T-helper 17 cell (primary cell): ENCODE measurements at regions not wholly inside any gene's neighbourhood (a gene's known extent, or its start where the extent isn't known, plus 50 kb on each side); places are given as distances from the start of the nearest gene placed in this dataset.

Experiments used
- ATAC-seq: fragments of 150-1000 bp; cut with Tn5 transposase; 2 replicates; pipeline ENCODE4 v1.10.0; 2021; ENCODE audit warnings: mild to moderate bottlenecking, moderate library complexity
- DNase-seq, 3 donors: peaks; one replicate each; pipeline versions ENCODE4 v3.0.0 to v3.0.0-alpha.2; 2020 to 2021
- H3K9me3 ChIP-seq: one replicate; pipeline ENCODE4 v1.7.0; 2013; ENCODE audit warnings: low read length, mild to moderate bottlenecking; ENCODE audit not compliant: control insufficient read depth, poor library complexity, severe bottlenecking
- H3K27ac Mint-ChIP-seq: one replicate; pipeline ENCODE4 v1.8.0; 2022; ENCODE audit warnings: mild to moderate bottlenecking, moderate library complexity, mixed read lengths
- H3K27me3 Mint-ChIP-seq: one replicate; pipeline ENCODE4 v1.8.0; 2022; ENCODE audit warnings: mixed read lengths
- H3K36me3 Mint-ChIP-seq: one replicate; pipeline ENCODE4 v1.8.0; 2022; ENCODE audit warnings: low read depth, mixed read lengths
- H3K4me1 Mint-ChIP-seq: one replicate; pipeline ENCODE4 v1.8.0; 2022; ENCODE audit warnings: mild to moderate bottlenecking, mixed read lengths
- H3K4me3 Mint-ChIP-seq: one replicate; pipeline ENCODE4 v1.8.0; 2022; ENCODE audit warnings: mild to moderate bottlenecking, moderate library complexity, mixed read lengths

DNA sequence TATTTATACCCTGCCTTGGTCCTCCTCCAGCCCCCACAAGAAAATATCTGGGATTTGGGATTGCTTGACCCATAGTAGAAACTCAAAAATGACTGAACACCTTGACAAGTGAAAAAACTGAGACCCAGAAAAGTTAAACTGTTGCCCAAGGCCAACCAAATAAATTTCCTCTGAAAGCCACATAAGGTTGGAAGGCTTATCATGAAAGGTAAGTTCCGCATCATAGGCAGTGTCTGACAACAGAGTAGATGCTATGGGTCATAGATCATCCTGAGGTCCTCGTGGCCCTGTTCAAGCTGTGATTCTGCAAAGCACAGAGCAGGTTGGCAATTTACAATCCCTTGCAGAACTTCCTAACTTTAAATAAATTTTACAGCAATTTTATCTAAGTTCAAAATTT lies 140.8 kb upstream of the TSC22D2 start:
- no peaks in the 10 kb centered on the region for H3K9me3 ChIP-seq
- H3K4me3 Mint-ChIP-seq: no peak overlapping the region
- DNase-seq (no peak), ATAC-seq (no peak)
- H3K27ac Mint-ChIP-seq: no peak overlapping the region
- H3K4me1 Mint-ChIP-seq: no peaks in the 10 kb centered on the region
- H3K27me3 Mint-ChIP-seq: peaks cover 30% of the 10 kb centered on the region
- H3K36me3 Mint-ChIP-seq: peaks cover 2% of the 10 kb centered on the region

GRCh38 chr3:150265305-150265704 lies 142.8 kb upstream of the TSC22D2 start:
- no peak overlapping the region for H3K4me3 Mint-ChIP-seq
- no peak for DNase-seq

DNA sequence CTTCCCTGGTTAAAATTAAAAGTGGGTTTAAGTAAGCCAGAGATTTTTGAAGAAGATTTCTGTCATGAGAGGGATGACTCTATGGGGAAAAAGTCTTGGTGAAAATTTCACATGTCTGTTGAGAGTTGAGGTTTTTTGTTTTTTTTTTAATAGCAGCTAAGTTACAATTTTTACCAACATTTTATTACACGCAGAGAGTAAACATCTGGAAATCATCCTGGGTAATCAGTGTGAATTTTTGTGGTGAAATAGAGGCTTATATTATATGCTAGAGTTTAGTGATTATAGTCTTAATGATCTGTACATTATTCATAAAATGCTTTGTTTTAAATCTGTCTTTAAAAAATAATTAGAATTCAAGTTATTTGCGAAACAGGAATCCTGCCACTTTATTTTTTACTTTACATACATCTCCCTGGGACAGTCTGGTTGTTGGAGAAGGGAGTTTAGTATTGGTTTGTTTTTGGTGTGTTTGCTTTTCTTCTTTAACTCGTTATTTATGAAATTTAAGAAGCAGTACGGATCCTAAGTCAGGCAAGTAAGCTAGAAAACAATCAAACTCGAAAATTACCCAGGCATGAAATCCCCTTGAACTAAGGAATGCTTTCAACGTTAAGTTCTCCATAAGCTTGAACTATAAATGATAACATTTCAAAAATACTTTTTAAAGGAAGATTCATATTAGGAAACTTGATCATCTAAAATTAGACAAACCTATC lies 143.4 kb upstream of the TSC22D2 start:
- H3K27me3 Mint-ChIP-seq: peaks cover 22% of the 10 kb centered on the region
- H3K4me1 Mint-ChIP-seq: no peaks in the 10 kb centered on the region
- DNase-seq: no peak
- no peaks in the 10 kb centered on the region for H3K9me3 ChIP-seq
- ATAC-seq: no peak
- H3K27ac Mint-ChIP-seq: no peak overlapping the region
- H3K36me3 Mint-ChIP-seq: peaks cover 2% of the 10 kb centered on the region
- no peak overlapping the region for H3K4me3 Mint-ChIP-seq

More at GRCh38 chr3:150265305-150265704, 142.8 kb upstream of the TSC22D2 start:
- H3K9me3 ChIP-seq: no peaks in the 10 kb centered on the region
- Mint-ChIP-seq H3K27me3 (peaks cover 22% of the 10 kb centered on the region), H3K27ac (no peak overlapping the region), H3K36me3 (peaks cover 2% of the 10 kb centered on the region), H3K4me1 (no peaks in the 10 kb centered on the region)
- no peak for ATAC-seq

DNA sequence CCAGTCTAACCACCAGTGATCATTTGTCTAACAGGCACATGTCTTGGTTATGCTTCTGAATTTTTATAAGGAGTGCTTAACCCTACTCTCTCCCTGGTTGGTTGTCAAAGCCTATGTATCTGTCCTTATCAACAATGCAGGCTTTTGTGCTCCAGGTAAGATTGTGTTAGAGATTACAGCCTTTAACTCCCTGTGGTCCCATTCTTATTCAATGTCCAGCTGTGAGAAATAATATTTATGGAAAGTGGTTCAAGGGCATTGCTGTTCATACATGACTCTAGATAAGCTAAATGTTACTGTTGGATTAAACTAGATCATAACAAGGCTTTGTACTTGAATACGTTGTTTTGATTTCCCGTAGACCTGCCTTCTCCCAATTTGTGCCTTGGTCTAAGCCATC lies 146.1 kb upstream of the TSC22D2 start:
- DNase-seq (no peak), ATAC-seq (no peak)
- H3K4me1 Mint-ChIP-seq: no peaks in the 10 kb centered on the region
- no peak overlapping the region for H3K4me3 Mint-ChIP-seq
- H3K27ac Mint-ChIP-seq: no peak overlapping the region
- peaks cover 2% of the 10 kb centered on the region for H3K36me3 Mint-ChIP-seq
- peaks cover 23% of the 10 kb centered on the region for H3K27me3 Mint-ChIP-seq
- no peaks in the 10 kb centered on the region for H3K9me3 ChIP-seq

GRCh38 chr3:150261418-150261817 lies 146.7 kb upstream of the TSC22D2 start:
- peaks cover 4% of the 10 kb centered on the region for H3K36me3 Mint-ChIP-seq
- no peaks in the 10 kb centered on the region for H3K9me3 ChIP-seq
- H3K27ac Mint-ChIP-seq: no peak overlapping the region
- H3K27me3 Mint-ChIP-seq: peaks cover 17% of the 10 kb centered on the region
- no peaks in the 10 kb centered on the region for H3K4me1 Mint-ChIP-seq
- no peak for ATAC-seq
- DNase-seq: no peak
- no peak overlapping the region for H3K4me3 Mint-ChIP-seq

DNA sequence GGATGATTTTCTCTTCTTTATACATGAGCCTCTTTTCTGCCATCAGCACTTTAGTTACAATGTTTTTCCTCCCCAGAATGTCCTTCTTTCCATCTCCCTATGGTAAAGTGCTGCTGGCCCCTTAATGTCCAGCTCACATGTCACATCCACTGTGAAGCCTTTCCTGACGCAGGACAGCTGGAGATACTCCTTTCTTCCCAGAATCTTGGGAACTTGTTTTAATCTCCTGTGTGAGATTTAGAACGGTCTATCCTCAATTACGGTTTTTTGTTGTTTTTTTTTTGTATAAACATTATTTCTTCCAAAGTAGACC lies 147.7 kb upstream of the TSC22D2 start:
- Mint-ChIP-seq H3K27ac (no peak overlapping the region), H3K27me3 (peaks cover 13% of the 10 kb centered on the region), H3K36me3 (peaks cover 2% of the 10 kb centered on the region), H3K4me3 (no peak overlapping the region), H3K4me1 (no peaks in the 10 kb centered on the region)
- DNase-seq (no peak), ATAC-seq (no peak)
- no peaks in the 10 kb centered on the region for H3K9me3 ChIP-seq

DNA sequence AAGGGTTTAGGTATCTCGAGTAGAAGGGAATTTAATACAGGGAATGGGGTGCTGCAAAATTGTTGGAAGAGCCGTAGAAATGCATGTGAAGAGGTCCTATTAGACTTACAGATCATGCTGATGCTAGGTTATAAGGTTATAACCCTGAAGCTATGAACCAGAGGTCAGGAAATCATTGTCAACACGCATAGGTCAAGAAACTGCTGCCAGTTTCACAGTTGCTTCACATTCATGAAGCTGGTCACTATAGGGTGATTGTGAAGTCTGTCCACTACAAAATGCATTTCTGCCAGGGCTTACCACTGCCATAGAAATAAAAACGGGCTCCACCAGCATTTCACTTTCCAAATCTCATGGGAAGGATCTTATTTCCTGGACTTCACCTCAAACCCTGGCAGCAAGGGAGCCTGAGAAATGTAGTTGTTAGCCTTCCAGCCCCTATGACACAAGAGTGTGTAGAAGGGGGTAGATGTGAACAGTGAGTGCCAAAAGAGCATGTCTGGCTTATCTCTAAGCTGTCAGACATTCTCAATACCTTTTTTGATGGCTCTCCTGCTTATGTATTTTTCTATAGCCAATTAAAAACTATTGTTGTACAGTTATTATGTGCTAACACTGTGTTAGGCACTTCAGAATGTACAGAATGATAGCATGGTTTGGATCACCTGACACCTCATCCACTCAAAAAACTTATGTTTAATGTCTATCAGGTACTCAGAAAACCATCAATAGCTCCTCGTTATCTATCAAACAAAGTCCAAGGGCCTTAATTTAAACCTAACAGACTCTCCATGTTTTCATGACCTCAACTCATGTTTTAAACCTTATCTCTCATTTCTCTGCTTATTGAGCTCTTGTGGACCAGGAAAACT lies 148.3 kb upstream of the TSC22D2 start:
- DNase-seq (no peak), ATAC-seq (no peak)
- Mint-ChIP-seq H3K27me3 (peaks cover 18% of the 10 kb centered on the region), H3K36me3 (peaks cover 2% of the 10 kb centered on the region), H3K27ac (no peak overlapping the region), H3K4me1 (no peaks in the 10 kb centered on the region), H3K4me3 (no peak overlapping the region)
- no peaks in the 10 kb centered on the region for H3K9me3 ChIP-seq

DNA sequence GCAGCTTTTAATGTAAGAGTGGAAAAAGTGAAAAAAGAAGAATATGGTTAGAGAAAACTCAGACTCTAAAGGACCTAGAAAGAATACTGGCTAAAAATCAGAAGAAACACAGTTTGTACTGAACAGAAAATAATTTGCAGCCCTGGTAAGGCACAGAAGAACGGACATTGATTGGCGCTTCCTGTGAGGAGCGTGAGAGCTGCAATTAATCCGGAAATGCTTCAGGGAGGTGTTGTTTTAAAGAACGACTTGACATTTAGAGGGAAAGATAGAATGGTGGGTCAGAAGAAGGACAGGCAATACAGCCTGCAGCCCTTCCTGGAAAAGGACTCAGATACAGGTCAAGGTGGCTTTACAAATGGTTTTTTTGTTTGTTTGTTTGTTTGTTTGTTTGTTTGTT lies 151.3 kb upstream of the TSC22D2 start:
- peaks cover 2% of the 10 kb centered on the region for H3K36me3 Mint-ChIP-seq
- ATAC-seq (no peak), DNase-seq (no peak)
- no peak overlapping the region for H3K27ac Mint-ChIP-seq
- no peaks in the 10 kb centered on the region for H3K9me3 ChIP-seq
- H3K4me3 Mint-ChIP-seq: no peak overlapping the region
- peaks cover 26% of the 10 kb centered on the region for H3K27me3 Mint-ChIP-seq
- H3K4me1 Mint-ChIP-seq: no peaks in the 10 kb centered on the region

DNA sequence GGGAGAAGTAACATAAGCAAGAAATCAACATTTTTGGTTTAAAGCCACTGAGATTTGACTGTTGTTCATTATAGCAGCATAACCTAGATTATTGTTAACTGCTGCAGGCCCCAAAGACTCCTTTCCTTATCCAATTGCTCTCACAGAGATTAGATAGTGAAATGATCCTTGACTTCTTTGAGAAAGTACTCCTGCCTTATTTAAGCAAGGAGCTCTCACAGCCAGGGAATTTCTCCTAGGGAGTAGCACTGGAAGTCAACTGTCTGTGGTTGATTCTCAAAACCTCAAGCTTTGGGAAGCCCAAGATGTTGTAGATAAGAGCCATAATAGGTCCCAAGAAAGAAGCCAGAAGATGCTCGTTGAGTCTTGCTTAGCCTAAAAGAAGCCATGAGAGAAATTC lies 151.8 kb upstream of the TSC22D2 start:
- H3K4me1 Mint-ChIP-seq: no peaks in the 10 kb centered on the region
- no peak for ATAC-seq
- H3K27ac Mint-ChIP-seq: no peak overlapping the region
- H3K9me3 ChIP-seq: no peaks in the 10 kb centered on the region
- peaks cover 2% of the 10 kb centered on the region for H3K36me3 Mint-ChIP-seq
- no peak overlapping the region for H3K4me3 Mint-ChIP-seq
- no peak for DNase-seq
- H3K27me3 Mint-ChIP-seq: peaks cover 29% of the 10 kb centered on the region

- DNase-seq: no peak
- Mint-ChIP-seq H3K27me3 (peaks cover 29% of the 10 kb centered on the region), H3K4me1 (no peaks in the 10 kb centered on the region), H3K36me3 (peaks cover 2% of the 10 kb centered on the region), H3K27ac (no peak overlapping the region), H3K4me3 (no peak overlapping the region)
- ATAC-seq: no peak
- H3K9me3 ChIP-seq: no peaks in the 10 kb centered on the region
Observed at GRCh38 chr3:150255826-150256225, 152.3 kb upstream of the TSC22D2 start.

DNA sequence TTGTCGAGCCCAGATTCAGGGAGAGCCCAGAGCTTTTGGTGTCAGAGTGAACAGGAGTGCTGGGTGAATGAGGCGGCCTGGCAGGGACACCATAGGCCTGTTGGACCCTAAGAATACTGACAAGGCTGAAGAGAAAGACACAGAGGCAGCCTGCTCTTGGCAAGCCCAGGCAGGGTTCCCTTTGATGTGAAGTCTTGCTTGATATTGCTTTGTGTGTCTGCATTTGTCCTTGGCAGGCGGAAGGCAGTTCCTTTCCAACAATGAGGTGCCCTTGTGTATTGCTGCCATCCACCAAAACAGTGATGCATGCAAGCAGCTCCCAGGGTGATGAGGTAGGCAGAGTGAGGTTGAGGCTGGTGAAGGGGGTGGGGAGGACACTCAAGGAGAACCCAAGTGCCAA lies 152.7 kb upstream of the TSC22D2 start:
- H3K9me3 ChIP-seq: no peaks in the 10 kb centered on the region
- no peak overlapping the region for H3K27ac Mint-ChIP-seq
- no peak for DNase-seq
- no peaks in the 10 kb centered on the region for H3K4me1 Mint-ChIP-seq
- peaks cover 2% of the 10 kb centered on the region for H3K36me3 Mint-ChIP-seq
- H3K4me3 Mint-ChIP-seq: no peak overlapping the region
- H3K27me3 Mint-ChIP-seq: peaks cover 29% of the 10 kb centered on the region
- ATAC-seq: no peak

DNA sequence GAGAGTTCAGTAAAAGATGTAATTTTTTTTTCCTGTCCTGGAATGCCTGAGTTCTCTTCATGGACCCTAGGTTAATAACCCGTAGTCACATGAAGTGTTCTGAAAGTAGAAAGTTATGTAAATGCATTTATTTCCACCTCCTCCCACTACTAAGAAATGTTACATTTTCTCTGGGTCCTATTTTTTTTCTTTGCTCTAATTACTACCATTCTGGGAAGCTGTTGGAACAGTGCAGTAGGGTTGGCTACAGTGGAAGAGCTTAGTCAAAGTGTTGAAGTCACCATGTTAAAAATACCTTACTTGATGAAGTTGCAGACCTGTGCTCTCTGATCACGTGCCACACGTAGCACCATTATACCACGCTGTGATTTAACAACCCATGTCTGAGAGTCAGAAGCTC lies 153.8 kb upstream of the TSC22D2 start:
- H3K4me3 Mint-ChIP-seq: no peak overlapping the region
- no peak overlapping the region for H3K27ac Mint-ChIP-seq
- no peaks in the 10 kb centered on the region for H3K4me1 Mint-ChIP-seq
- peaks cover 2% of the 10 kb centered on the region for H3K36me3 Mint-ChIP-seq
- DNase-seq (no peak), ATAC-seq (no peak)
- no peaks in the 10 kb centered on the region for H3K9me3 ChIP-seq
- peaks cover 38% of the 10 kb centered on the region for H3K27me3 Mint-ChIP-seq

DNA sequence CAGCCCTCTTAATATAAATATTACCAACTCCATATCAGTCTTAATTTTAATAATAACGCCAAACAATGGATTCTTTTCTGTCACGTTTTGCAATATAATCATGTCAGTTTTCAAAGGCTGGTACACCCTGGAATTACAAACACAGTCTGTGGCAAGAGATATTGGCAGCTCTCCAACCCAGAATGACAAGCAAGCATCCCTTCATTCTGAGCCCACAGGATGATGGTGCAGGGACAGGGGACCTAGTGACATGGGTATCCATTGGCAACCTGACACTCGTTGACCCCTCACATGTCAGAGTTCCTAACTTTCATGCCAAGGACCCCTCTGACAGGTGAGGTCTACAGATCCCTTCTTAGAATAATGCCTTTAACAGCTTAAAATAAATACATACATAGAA lies 154.5 kb upstream of the TSC22D2 start:
- Mint-ChIP-seq H3K4me1 (no peaks in the 10 kb centered on the region), H3K4me3 (no peak overlapping the region), H3K36me3 (peaks cover 2% of the 10 kb centered on the region), H3K27me3 (peaks cover 37% of the 10 kb centered on the region), H3K27ac (no peak overlapping the region)
- DNase-seq: no peak
- ATAC-seq: no peak
- no peaks in the 10 kb centered on the region for H3K9me3 ChIP-seq

DNA sequence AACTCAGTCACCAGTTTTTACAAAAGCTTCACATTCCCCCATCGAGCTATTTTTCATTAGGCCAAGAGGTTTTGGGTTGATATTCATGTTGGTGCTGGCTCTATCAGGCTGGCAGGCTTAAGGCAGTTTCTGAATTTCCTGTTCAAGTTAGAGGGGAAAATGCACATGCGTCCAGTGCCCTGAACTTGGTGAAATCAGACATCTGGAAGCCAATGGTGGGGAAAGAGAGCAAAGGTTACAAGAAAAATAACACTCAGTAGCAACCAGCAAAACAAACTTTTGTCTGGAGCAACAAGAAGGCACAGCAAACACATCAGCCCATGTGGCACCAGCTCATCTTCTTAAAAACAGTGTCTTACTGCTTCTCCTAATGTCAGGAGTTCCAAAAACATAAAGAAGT lies 155.6 kb upstream of the TSC22D2 start:
- peaks cover 46% of the 10 kb centered on the region for H3K27me3 Mint-ChIP-seq
- no peak overlapping the region for H3K27ac Mint-ChIP-seq
- ATAC-seq (no peak), DNase-seq (no peak)
- no peak overlapping the region for H3K4me3 Mint-ChIP-seq
- H3K4me1 Mint-ChIP-seq: no peaks in the 10 kb centered on the region
- peaks cover 2% of the 10 kb centered on the region for H3K36me3 Mint-ChIP-seq
- H3K9me3 ChIP-seq: no peaks in the 10 kb centered on the region
